PC-3 (cell line): ENCODE measurements at regions not wholly inside any gene's neighbourhood (a gene's known extent, or its start where the extent isn't known, plus 50 kb on each side); places are given as distances from the start of the nearest gene placed in this dataset.
"Not testable (repeated sequence)": the region's sequence is repeated elsewhere in the genome, so short reads cannot be mapped to it uniquely, and the experiment has no call there.

Experiments used
- ATAC-seq: fragments of 200-7000 bp; cut with Tn5 transposase; 2 replicates; pipeline ENCODE4 v1.9.1; 2020; ENCODE audit warnings: mild to moderate bottlenecking, moderate library complexity
- BruUV-seq: library from RNA; stranded (reverse); fragments of 400-500 nt; replicated peaks from 2 replicates; lab custom pipeline; 2021; lab: Mats Ljungman, UMichigan
- CTCF ChIA-PET: fragments of 300-600 bp; sonication (Branson Sonifier 250); formaldehyde crosslinking; loops from one replicate; lab custom pipeline; 2022; ENCODE audit warnings: antibody characterized with exemption; lab: Charles Lee
- POLR2A ChIA-PET: fragments of 300-600 bp; sonication (Branson Sonifier 250); formaldehyde crosslinking; loops from one replicate; lab custom pipeline; 2022; ENCODE audit warnings: antibody characterized with exemption; ENCODE audit not compliant: unreplicated experiment; lab: Charles Lee
- DNase-seq: peaks from one replicate; pipeline ENCODE4 v3.0.0-alpha.2; 2015
- H2AFZ ChIP-seq: fragments of 300-600 bp; sonication (generic); 2 replicates; pipeline ENCODE4 v1.6.0; 2016; ENCODE audit warnings: antibody characterized with exemption, low read length
- H3F3A ChIP-seq: fragments of 300-600 bp; sonication (generic); one replicate; pipeline ENCODE4 v1.6.0; 2017; ENCODE audit warnings: antibody characterized with exemption, low read length, control low read depth, mild to moderate bottlenecking; ENCODE audit not compliant: unreplicated experiment
- H3K27ac ChIP-seq: fragments of 300-600 bp; sonication (generic); 2 replicates; pipeline ENCODE4 v1.5.1; 2016; ENCODE audit warnings: mild to moderate bottlenecking, low read length
- H3K27me3 ChIP-seq: fragments of 300-600 bp; sonication (generic); 2 replicates; pipeline ENCODE4 v1.6.1; 2016; ENCODE audit warnings: low read length, mixed read lengths
- H3K36me3 ChIP-seq: fragments of 300-600 bp; sonication (generic); 2 replicates; pipeline ENCODE4 v1.6.1; 2016; ENCODE audit warnings: low read depth, mixed run types, low read length, mixed read lengths
- H3K4me1 ChIP-seq: fragments of 300-600 bp; sonication (generic); 2 replicates; pipeline ENCODE4 v1.5.1; 2016; ENCODE audit warnings: low read length; ENCODE audit not compliant: insufficient read depth
- H3K4me2 ChIP-seq: fragments of 300-600 bp; sonication (generic); 2 replicates; pipeline ENCODE4 v1.6.0; 2016; ENCODE audit warnings: low read length
- H3K4me3 ChIP-seq: fragments of 300-600 bp; sonication (generic); 2 replicates; pipeline ENCODE4 v1.5.1; 2016; ENCODE audit warnings: mild to moderate bottlenecking, low read length, mixed read lengths
- H3K79me2 ChIP-seq: fragments of 300-600 bp; sonication (generic); 2 replicates; pipeline ENCODE4 v1.6.1; 2017; ENCODE audit warnings: low read length, mixed read lengths
- H3K9ac ChIP-seq: fragments of 300-600 bp; sonication (generic); 2 replicates; pipeline ENCODE4 v1.6.0; 2016; ENCODE audit warnings: mild to moderate bottlenecking, low read length
- H3K9me2 ChIP-seq: fragments of 300-600 bp; sonication (generic); replicated peaks from 2 replicates; pipeline ENCODE4 v1.6.1; 2016; ENCODE audit warnings: mixed run types, low read length, mixed read lengths
- H3K9me3 ChIP-seq: fragments of 300-600 bp; sonication (generic); 2 replicates; pipeline ENCODE4 v1.6.1; 2016; ENCODE audit warnings: low read length, mixed read lengths
- H4K20me1 ChIP-seq: fragments of 300-600 bp; sonication (generic); 2 replicates; pipeline ENCODE4 v1.6.1; 2016; ENCODE audit warnings: low read length, mixed read lengths
- intact Hi-C: fragments of 100-400 bp; cut with micrococcal nuclease; formaldehyde crosslinking; loops from 2 replicates; pipeline ENCODE4 v1.9.0; 2023
- TF ChIP-seq, protein P1 (sequence below): fragments of 300-600 bp; sonication (generic); conservative IDR thresholded peaks from 2 replicates; pipeline ENCODE4 v1.5.1; 2017; ENCODE audit warnings: antibody characterized with exemption, low read depth, mild to moderate bottlenecking, low read length

DNA sequence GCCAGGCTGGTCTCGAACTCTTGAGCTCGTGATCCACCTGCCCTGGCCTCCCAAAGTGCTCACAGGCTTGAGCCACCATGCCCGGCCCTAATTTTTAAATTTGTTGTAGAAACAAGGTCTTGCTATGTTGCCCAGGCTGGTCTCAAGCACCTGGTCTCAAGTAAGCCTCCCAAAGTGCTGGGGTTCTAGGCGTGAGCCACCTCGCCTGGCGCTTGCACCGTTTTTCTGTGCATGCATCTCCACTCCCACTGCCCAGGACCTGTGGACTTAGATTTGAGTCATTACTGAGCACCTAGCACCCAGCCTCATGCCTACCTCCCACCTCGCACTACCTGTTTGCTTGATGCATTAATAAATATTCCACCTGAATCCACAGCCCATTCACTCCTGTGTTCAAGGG is 1359.1 kb downstream of the CDH12 start:
- not testable (repeated sequence) for H3F3A ChIP-seq, BruUV-seq

DNA sequence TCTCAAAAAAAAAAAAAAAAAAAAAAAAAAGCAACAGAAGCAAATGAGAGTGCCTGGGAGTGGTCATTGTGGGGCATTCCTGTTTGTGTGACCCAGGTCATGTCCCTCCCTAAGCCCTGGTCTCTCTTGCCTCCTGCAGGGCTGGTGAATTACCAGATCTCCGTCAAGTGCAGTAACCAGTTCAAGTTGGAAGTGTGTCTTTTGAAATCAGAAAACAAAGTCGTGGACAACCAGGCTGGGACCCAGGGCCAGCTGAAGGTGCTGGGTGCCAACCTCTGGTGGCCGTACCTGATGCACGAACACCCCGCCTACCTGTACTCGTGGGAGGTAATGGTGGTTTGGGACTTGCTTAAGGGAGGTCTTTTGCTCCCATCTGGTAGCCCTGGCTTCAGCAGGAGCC is 1362.0 kb downstream of the CDH12 start:
- intact Hi-C loops, H3K4me3 ChIP-seq, H3K9me2 ChIP-seq, H3K27me3 ChIP-seq, H4K20me1 ChIP-seq, BruUV-seq, POLR2A ChIA-PET, H3K36me3 ChIP-seq, H3K4me2 ChIP-seq, H3K9me3 ChIP-seq, H3K4me1 ChIP-seq, CTCF ChIA-PET, H2AFZ ChIP-seq, DNase-seq, H3F3A ChIP-seq, H3K27ac ChIP-seq, H3K9ac ChIP-seq, ATAC-seq, H3K79me2 ChIP-seq: not testable (repeated sequence)

More for the DNA sequence above, 1359.1 kb downstream of the CDH12 start:
- H4K20me1 ChIP-seq, H2AFZ ChIP-seq, H3K79me2 ChIP-seq, H3K4me2 ChIP-seq, H3K9me3 ChIP-seq, H3K27me3 ChIP-seq, POLR2A ChIA-PET, H3K36me3 ChIP-seq, H3K9me2 ChIP-seq, H3K9ac ChIP-seq, H3K4me3 ChIP-seq, H3K4me1 ChIP-seq, H3K27ac ChIP-seq, CTCF ChIA-PET, ATAC-seq, DNase-seq, intact Hi-C loops: not testable (repeated sequence)

DNA sequence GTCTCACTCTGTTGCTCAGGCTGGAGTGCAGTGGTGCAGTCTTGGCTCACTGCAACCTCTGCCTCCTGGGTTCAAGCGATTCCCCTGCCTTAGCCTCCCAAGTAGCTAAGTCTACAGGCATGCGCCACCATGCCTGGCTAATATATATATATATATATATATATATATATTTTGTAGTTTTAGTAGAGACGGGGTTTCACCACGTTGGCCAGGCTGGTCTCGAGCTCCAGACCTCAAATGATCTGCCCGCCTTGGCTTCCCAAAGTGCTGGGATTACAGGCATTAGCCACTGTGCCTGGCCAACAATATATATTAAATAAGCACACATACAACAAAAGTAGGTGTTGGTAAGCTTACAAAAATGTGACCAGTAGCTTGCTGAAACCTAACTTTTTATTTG is 1364.3 kb downstream of the CDH12 start:
- intact Hi-C loops, BruUV-seq, H3F3A ChIP-seq, H2AFZ ChIP-seq, H3K27ac ChIP-seq, H4K20me1 ChIP-seq, H3K9me3 ChIP-seq, H3K27me3 ChIP-seq, H3K9me2 ChIP-seq, H3K4me1 ChIP-seq, ATAC-seq, H3K9ac ChIP-seq, CTCF ChIA-PET, H3K79me2 ChIP-seq, H3K36me3 ChIP-seq, H3K4me2 ChIP-seq, POLR2A ChIA-PET, H3K4me3 ChIP-seq, DNase-seq: not testable (repeated sequence)

DNA sequence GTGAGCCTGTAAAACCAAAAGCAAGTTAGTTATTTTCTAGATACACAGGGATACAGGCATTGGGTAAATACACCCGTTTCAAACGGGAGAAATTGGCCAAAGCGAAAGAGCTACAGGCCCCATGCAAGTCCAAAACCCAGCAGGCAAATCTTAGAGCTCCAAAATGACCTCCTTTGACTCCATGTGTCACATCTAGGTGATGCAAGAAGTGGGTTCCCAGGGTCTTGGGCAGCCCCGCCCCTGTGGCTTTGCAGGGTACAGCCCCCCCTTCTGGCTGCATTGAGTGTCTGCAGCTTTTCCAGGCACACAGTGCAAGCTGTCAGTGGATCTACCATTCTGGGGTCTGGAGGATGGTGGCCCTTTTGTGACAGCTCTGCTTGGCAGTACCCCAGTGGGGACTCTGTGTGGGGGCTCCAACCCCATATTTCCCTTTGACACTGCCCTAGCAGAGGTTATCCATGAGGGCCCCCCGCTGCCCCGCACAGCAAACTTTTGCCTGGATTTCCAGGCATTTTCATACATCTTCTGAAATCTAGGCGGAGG is 1367.6 kb downstream of the CDH12 start:
- peak; percentile 38 for DNase-seq
- intact Hi-C loops, H3K27ac ChIP-seq, H3K4me3 ChIP-seq, ATAC-seq, H3K9me2 ChIP-seq, H4K20me1 ChIP-seq, H2AFZ ChIP-seq, H3K9ac ChIP-seq, BruUV-seq, H3K4me1 ChIP-seq, H3F3A ChIP-seq, H3K9me3 ChIP-seq, H3K27me3 ChIP-seq, H3K4me2 ChIP-seq, CTCF ChIA-PET, H3K79me2 ChIP-seq, H3K36me3 ChIP-seq: not testable (repeated sequence)
- TF ChIP-seq, protein P1, sequence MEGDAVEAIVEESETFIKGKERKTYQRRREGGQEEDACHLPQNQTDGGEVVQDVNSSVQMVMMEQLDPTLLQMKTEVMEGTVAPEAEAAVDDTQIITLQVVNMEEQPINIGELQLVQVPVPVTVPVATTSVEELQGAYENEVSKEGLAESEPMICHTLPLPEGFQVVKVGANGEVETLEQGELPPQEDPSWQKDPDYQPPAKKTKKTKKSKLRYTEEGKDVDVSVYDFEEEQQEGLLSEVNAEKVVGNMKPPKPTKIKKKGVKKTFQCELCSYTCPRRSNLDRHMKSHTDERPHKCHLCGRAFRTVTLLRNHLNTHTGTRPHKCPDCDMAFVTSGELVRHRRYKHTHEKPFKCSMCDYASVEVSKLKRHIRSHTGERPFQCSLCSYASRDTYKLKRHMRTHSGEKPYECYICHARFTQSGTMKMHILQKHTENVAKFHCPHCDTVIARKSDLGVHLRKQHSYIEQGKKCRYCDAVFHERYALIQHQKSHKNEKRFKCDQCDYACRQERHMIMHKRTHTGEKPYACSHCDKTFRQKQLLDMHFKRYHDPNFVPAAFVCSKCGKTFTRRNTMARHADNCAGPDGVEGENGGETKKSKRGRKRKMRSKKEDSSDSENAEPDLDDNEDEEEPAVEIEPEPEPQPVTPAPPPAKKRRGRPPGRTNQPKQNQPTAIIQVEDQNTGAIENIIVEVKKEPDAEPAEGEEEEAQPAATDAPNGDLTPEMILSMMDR: peak; percentile 50
- POLR2A ChIA-PET: interaction anchor here (0.6 kb wide), 1 partner anchor 162 kb away, joined by 5 read pairs; no protein-coding TSS in a partner anchor

DNA sequence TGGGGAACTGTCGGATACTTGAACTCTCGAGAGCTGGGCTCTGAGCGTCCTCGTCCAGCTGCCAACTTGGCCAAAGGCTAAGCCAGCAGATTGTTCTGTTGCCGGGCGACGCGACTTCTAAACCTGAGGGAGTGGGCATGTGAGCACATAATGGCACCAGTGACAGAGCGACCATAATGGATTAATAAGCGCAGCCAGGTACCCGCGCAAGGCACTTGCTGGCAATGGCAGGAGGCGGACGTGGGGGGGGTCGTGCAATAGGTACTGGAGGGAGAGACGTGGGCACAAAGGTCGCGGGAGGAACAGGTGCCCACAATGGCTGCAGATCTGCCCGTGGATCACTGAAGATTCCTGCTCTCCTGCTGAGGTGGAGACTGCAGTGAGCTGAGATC is 1368.7 kb downstream of the CDH12 start:
- DNase-seq, H3K4me2 ChIP-seq, H3K9me2 ChIP-seq, H3K36me3 ChIP-seq, H3K9ac ChIP-seq, POLR2A ChIA-PET, H3K27me3 ChIP-seq, H3K9me3 ChIP-seq, H3K4me1 ChIP-seq, ATAC-seq, intact Hi-C loops, CTCF ChIA-PET, H3K27ac ChIP-seq, H3F3A ChIP-seq, H4K20me1 ChIP-seq, H3K79me2 ChIP-seq, H2AFZ ChIP-seq, H3K4me3 ChIP-seq, BruUV-seq: not testable (repeated sequence)

DNA sequence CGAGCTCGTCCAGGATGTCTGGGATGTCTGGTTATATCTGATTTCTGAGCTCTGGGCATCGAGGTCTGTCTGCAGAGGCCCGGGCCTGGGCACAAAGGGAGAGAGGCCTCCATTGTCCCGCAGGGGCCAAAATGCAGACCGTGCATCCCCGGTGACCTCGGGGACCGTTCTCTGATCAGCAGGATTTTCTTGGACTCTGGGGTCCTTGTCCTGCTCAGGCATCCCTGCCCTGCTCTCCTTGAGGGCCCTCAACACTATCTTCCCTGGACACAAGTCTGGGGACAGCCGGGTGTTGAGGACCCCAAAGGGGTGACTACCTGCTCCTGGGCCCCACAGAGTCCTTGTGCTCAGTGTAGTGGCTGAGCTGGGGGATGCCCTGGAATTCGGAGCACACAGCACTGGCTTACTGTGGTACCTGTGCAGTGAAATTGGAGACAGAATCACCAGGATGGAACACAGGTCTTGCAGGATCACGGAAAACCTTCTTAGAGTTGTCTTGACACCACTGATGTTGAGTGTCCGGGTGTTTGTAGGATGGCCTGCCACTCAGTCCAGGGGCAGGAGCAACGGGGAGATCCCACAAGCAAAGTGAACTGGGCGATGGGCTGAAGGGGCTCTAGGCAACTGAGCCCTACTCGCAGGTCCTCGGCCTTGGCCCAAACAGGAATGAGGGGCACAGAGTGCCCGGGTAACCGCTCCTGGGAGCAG is 1369.2 kb downstream of the CDH12 start:
- ATAC-seq, H3K36me3 ChIP-seq, H3K9ac ChIP-seq, H3K27me3 ChIP-seq, H3K4me1 ChIP-seq, H4K20me1 ChIP-seq, H3K9me3 ChIP-seq, BruUV-seq, H3K9me2 ChIP-seq, H3K79me2 ChIP-seq, H2AFZ ChIP-seq, intact Hi-C loops, DNase-seq, H3K4me2 ChIP-seq, H3K4me3 ChIP-seq, POLR2A ChIA-PET, CTCF ChIA-PET, H3F3A ChIP-seq, H3K27ac ChIP-seq: not testable (repeated sequence)
